K562 (cell line): ENCODE measurements at regions not wholly inside any gene's neighbourhood (a gene's known extent, or its start where the extent isn't known, plus 50 kb on each side); places are given as distances from the start of the nearest gene placed in this dataset.

Experiments
- AFF1 ChIP-seq, 2 experiments: fragments of 450-650 bp; IDR thresholded peaks; 2 replicates each; pipeline ENCODE4 v1.6.1; 2018; ENCODE audit warnings: mild to moderate bottlenecking in 2 of 2, low read depth in 1 of 2; ENCODE audit not compliant: partially characterized antibody in 2 of 2
- CBX5 ChIP-seq: IDR thresholded peaks from 2 replicates; pipeline ENCODE4 v1.6.1; 2014; ENCODE audit warnings: low read depth, borderline replicate concordance
- ELF1 ChIP-seq: fragments of 200-800 bp; sonication (Bioruptor generic); IDR thresholded peaks from 2 replicates; pipeline ENCODE4 v1.6.1; 2016; ENCODE audit warnings: missing genetic modification characterization, missing compliant biosample characterization
- FOXK1 ChIP-seq: sonication (generic); formaldehyde crosslinking; IDR thresholded peaks from 2 replicates; pipeline ENCODE4 v1.8.0; 2022; ENCODE audit warnings: missing genetic modification reagents, mild to moderate bottlenecking, borderline replicate concordance
- GTF2F1 ChIP-seq: IDR thresholded peaks from 2 replicates; pipeline ENCODE4 v1.6.1; 2011; ENCODE audit warnings: low read depth, low read length, improper control_type of control experiment
- MBD1 ChIP-seq: fragments of 250-450 bp; sonication (Bioruptor Pico); IDR thresholded peaks from 2 replicates; pipeline ENCODE4 v1.8.0; 2022; ENCODE audit warnings: inconsistent platforms
- PTBP1 ChIP-seq: fragments of 200-400 bp; formaldehyde crosslinking; IDR thresholded peaks from 2 replicates; pipeline ENCODE4 v1.6.1; 2017; ENCODE audit warnings: low read depth, low read length
- ZNF395 ChIP-seq: fragments of 200-800 bp; sonication (Bioruptor generic); IDR thresholded peaks from 2 replicates; pipeline ENCODE4 v1.6.1; 2017; ENCODE audit warnings: missing genetic modification characterization, missing compliant biosample characterization
- ZNF507 ChIP-seq: conservative IDR thresholded peaks from 2 replicates; pipeline ENCODE4 v1.6.1; 2017; ENCODE audit warnings: missing genetic modification characterization, missing compliant biosample characterization
- TF ChIP-seq, protein P1 (sequence below): fragments of 150-350 bp; IDR thresholded peaks from 2 replicates; pipeline ENCODE4 v1.6.1; 2014; ENCODE audit warnings: low read depth, mild to moderate bottlenecking, low read length, borderline replicate concordance
- TF ChIP-seq, protein P2 (sequence below): fragments of 450-650 bp; IDR thresholded peaks from 2 replicates; pipeline ENCODE4 v1.6.1; 2017; ENCODE audit warnings: antibody characterized with exemption, mild to moderate bottlenecking

GRCh38 chr6:14699803-14700601, 545.9 kb upstream of the JARID2 start (continued):
- TF ChIP-seq AFF1 (IDR thresholded peaks at IDR 0.05; ENCODE audit: low read depth in 1 of 2, partially characterized antibody in 2 of 2) (no peak), GTF2F1 (no peak), FOXK1 (no peak), ELF1 (no peak), PTBP1 (no peak), MBD1 (CRISPR knock-in tag) (no peak), CBX5 (0 out of 2 replicates have a peak, but pooled peaks have one; percentile 8), ZNF507 (tag) (no peak), ZNF395 (CRISPR knock-in tag) (no peak)
- TF ChIP-seq, protein P1, sequence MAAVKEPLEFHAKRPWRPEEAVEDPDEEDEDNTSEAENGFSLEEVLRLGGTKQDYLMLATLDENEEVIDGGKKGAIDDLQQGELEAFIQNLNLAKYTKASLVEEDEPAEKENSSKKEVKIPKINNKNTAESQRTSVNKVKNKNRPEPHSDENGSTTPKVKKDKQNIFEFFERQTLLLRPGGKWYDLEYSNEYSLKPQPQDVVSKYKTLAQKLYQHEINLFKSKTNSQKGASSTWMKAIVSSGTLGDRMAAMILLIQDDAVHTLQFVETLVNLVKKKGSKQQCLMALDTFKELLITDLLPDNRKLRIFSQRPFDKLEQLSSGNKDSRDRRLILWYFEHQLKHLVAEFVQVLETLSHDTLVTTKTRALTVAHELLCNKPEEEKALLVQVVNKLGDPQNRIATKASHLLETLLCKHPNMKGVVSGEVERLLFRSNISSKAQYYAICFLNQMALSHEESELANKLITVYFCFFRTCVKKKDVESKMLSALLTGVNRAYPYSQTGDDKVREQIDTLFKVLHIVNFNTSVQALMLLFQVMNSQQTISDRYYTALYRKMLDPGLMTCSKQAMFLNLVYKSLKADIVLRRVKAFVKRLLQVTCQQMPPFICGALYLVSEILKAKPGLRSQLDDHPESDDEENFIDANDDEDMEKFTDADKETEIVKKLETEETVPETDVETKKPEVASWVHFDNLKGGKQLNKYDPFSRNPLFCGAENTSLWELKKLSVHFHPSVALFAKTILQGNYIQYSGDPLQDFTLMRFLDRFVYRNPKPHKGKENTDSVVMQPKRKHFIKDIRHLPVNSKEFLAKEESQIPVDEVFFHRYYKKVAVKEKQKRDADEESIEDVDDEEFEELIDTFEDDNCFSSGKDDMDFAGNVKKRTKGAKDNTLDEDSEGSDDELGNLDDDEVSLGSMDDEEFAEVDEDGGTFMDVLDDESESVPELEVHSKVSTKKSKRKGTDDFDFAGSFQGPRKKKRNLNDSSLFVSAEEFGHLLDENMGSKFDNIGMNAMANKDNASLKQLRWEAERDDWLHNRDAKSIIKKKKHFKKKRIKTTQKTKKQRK: no peak
- TF ChIP-seq, protein P2, sequence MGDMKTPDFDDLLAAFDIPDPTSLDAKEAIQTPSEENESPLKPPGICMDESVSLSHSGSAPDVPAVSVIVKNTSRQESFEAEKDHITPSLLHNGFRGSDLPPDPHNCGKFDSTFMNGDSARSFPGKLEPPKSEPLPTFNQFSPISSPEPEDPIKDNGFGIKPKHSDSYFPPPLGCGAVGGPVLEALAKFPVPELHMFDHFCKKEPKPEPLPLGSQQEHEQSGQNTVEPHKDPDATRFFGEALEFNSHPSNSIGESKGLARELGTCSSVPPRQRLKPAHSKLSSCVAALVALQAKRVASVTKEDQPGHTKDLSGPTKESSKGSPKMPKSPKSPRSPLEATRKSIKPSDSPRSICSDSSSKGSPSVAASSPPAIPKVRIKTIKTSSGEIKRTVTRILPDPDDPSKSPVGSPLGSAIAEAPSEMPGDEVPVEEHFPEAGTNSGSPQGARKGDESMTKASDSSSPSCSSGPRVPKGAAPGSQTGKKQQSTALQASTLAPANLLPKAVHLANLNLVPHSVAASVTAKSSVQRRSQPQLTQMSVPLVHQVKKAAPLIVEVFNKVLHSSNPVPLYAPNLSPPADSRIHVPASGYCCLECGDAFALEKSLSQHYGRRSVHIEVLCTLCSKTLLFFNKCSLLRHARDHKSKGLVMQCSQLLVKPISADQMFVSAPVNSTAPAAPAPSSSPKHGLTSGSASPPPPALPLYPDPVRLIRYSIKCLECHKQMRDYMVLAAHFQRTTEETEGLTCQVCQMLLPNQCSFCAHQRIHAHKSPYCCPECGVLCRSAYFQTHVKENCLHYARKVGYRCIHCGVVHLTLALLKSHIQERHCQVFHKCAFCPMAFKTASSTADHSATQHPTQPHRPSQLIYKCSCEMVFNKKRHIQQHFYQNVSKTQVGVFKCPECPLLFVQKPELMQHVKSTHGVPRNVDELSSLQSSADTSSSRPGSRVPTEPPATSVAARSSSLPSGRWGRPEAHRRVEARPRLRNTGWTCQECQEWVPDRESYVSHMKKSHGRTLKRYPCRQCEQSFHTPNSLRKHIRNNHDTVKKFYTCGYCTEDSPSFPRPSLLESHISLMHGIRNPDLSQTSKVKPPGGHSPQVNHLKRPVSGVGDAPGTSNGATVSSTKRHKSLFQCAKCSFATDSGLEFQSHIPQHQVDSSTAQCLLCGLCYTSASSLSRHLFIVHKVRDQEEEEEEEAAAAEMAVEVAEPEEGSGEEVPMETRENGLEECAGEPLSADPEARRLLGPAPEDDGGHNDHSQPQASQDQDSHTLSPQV: no peak
